Activated T-cell treated with anti-CD3 and anti-CD28 coated beads for 1 hour (primary cell): ENCODE measurements at regions not wholly inside any gene's neighbourhood (a gene's known extent, or its start where the extent isn't known, plus 50 kb on each side); places are given as distances from the start of the nearest gene placed in this dataset.
"Not testable (repeated sequence)": the region's sequence is repeated elsewhere in the genome, so short reads cannot be mapped to it uniquely, and the experiment has no call there.

Experiments used
- DNase-seq: peaks from one replicate; pipeline ENCODE4 v3.0.0-alpha.2; 2020; ENCODE audit warnings: low read depth

DNA sequence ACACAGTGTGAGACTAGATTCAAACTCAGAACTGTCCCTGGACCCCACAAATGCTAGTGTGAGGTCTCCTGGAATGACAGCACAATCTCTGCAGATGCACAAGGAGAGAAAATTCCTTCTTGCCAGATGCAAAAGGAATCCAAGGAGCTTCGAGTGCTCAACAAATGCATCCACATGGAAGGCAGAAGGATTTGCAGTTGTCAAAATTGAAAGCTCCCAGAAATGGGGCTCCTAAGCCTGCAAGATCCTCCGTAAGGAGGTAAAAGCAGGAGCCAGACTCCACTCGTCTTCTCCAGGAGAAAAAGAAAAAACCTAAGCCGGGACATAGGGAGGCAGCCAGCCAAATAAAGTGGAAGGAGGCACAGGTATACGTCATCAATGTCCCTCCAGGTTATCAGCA is 355.0 kb upstream of the KLHL29 start:
- DNase-seq, result no peak

DNA sequence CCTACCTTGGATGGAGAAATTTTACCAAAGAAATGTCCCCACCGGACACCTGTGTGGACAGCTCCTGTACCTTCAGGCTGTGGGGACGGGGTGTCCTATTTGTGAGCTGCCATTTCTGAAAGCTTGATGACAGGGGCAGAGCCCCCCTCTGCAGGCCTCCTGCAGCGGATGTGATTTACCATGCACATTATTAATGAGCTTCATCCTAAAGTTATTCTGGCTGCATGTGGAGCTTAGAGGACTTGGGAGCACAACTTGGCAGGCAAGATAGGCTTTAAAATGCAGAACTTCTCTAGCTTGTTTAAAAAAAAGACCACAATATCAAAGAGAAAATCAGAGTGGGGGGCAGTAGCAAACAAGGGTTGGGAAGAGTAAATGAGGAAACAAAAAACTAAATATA is 350.0 kb upstream of the KLHL29 start:
- no peak for DNase-seq

DNA sequence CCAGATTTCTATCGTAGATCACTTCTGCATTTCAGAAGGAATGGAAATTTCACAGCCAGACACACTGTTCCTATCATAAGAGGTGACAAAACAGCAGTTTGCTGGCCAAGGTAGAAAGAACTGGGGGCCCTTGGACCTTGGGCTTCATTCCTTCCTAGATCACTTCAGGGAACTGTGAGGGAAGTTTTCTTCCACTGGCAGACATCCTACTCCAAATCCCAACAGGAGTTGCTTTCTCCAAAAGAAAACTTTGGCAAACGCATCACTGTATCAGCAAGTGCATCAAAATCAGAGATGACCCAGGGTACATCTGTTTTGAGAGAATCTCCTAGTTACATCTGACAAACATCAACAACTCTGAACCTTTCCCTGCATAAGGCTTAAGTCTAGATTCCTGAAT is 348.4 kb upstream of the KLHL29 start:
- DNase-seq, result no peak

DNA sequence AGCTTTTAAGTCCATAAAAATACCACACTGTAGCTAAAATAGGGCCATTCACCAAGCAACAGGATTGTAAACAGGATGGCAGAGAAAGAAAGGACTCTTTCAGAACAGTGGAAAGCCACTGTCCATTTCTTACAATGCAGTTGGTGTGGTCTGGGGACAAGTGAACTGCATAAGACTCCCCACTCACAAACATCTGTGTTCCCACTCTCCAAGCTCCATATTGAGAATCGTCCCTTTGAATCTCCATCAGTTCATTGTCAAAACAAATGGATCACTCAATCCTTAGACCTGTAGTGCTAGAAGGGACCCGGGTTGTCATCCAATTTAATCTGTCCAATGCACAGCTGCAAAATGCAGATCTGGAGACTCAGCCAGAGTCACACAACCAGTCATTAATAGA is 347.4 kb upstream of the KLHL29 start:
- no peak for DNase-seq

DNA sequence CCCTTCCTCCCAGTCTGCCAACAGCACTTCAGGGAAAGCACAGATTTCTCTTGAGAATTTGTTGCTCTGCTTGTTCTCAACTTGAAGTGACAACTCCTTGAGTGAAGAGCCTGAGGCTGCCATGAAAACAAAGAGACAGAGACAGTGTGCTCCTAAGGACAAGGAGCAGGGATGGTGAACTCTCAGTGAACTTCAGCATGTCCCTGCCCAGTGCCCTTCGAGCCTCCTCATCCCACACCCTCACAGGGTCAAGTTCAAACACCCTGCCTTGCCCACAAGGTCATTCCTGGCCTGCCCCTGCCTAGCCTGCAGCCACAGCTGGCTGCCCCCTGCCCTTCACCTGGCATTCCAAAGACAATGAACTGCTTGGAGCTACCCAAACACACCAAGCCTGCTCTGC is 343.5 kb upstream of the KLHL29 start:
- no peak for DNase-seq

DNA sequence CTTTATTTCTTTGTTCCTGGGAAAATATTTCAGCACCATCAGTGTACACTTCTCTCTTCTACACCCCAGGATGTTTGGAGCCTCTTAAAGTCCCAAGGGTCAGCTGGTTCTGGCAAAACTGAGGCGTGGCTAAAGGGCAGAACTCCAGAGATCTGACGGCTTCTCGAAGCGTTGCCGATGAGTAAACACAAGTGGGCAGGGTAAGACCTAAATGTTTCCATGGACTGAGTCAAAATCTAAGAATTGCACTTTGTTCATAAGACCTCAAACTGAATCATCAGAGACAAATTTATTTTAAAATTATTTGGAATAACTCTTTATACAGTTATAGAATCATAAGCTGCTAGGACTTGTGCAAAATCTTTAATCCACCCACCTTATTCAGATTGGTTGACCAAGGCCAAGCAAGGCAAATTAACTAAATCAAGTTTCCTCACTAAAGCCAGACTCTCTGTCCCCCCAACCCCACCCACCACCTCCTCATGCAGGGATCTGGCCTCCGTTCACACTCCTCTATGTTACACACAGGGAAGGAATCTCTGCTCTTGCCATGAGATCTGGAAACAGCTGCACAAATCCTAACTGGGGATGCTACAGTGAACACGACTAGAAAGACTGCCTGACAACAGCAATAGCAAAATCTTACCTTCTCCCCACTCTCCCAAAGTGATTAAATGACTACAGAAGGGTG is 342.6 kb upstream of the KLHL29 start:
- no peak for DNase-seq

DNA sequence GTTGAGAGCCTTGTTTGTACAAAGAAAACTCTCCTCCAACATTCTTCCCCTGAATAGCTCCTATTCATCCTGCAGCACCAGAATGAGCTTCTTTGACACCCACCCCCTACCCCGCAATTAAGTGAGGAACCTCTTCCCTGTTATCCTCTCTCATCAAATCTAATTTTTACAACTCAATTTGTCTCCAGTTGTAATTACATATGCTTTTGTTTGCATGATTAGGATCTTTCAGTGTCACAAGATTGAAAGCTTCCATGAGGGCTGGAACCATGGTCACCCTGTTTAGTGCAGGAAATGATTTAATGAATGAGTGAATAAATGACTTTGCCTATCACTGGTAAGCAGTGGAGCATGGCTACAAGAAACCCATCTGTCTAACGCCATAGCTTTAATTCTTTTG is 334.6 kb upstream of the KLHL29 start:
- no peak for DNase-seq

DNA sequence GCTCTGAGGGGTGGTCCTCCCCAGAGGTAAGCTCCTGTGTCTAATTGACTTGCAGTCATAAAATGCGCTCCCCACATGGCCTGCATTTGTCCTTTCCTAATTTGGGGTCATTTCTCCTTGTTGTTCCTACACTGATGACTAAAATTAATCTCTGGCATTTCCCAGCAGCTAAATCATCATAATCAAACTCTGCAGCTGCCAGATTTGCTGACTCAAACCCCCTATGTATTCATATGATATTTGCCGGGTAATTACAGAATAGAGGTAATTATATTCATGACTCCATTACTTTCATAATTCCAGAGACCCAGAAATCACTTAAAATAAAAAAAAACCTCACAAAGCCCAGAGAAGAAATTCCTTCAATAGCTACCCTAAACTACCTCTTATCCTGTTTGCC is 331.4 kb upstream of the KLHL29 start:
- no peak for DNase-seq

DNA sequence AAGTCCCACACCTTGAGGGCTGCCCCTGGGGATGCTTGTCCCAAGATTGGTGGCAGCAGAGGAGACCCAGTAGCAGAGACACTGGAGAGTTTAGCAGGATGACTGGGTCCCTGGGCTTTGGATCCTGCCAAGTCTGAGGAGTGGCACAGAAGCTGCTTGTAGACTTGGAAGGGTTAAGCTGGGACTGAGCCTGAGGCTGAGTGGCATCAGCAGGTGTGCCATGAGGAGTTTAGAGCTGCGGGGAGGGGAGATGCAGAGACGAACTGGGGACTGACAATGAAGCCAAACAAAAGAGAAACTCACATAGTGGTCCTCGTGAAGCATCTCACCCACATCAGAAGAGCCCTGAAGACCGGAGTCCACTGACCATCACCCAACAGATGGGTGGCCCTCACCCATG is 329.7 kb upstream of the KLHL29 start:
- no peak for DNase-seq

DNA sequence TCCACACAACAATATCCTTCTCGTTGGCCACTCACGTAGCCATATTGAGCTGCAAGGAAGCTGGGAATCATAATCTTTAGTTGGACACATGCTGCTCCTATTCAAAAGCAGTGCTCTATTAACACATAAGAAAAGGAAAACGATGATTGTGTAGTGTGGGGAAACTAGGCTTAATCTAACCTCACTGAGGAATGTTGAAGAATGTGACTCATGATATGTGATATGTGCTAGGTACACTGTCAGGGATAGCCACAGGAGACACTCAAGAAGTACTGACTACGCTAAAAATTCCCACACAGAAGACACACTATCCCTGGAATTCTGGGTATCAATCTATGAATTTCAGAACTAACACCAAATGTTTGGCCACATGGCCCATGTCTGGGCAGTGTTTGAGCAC is 328.1 kb upstream of the KLHL29 start:
- DNase-seq, result not testable (repeated sequence)

DNA sequence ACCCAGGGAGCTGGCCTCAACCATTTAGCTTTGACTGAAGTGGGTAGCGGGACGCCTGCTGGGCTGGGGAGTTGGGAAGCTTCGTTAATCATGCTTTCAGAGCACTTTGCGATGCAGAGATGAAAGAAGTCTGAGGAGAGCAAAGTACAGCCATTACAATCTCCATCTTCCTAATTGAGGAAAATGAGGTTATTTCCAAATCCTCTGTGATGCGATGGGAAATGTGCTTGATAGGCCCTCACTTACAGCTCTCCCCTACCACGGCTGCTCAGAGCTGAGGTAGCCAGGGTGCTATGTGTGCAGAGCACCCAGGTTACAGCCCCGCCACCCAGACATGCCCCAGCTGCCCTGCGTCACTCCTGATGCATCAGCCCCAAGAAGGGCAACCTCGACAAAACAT is 326.5 kb upstream of the KLHL29 start:
- no peak for DNase-seq

DNA sequence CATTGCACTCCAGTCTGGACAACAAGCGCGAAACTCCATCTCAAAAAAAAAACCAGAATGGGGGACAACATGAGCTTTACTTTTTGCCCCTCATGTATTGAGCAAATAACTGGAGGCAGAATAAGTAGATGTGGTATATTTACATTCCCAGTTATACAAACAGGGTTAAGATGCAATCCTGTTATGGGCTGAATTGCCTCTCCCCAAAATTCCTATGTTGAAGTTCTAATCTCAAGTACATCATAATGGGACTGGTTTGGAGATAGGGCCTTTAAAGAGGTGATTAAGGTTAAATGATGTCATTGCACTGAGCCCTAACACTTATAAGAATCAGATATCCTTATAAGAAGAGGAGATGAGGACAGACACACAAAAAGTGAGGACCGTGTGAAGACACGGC is 319.8 kb upstream of the KLHL29 start:
- DNase-seq, result no peak

DNA sequence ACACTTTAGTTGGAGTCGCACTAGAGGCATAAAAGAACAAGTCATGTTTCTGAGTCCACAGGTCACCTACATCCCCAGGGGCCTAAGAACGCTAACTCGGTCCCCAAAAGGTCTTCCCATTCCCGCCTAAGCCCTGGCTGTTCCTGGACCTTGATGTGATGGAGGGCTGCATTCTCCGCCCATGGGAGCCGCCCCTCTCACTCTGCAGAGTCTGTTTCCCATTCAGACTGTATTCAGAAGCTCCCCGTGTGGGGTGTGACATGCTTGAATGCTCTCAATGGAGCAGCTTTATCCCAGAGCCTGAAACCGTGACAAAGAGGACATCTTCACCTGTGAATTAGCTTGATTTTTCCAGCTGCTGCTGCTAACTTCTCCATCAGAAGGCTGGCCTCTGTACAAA is 319.0 kb upstream of the KLHL29 start:
- DNase-seq, result no peak

DNA sequence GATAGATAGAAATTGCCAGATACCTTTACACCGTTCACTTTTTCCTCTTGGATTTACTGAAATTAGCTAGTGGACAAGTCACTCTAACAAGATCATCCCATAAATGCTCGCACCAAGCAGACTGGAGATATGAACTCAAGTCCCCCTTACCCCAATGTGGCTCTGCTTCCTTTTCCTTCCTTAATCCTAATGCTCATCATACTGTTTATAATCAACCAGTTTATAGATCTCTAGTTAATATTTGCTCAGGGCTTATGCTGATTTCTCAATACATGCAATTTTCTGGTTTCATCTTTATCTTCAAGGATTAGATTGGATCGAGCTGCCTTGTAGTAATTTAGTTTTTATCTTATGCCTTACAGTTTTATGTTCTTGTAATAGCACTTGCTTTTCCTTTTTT is 318.3 kb upstream of the KLHL29 start:
- DNase-seq, result no peak

DNA sequence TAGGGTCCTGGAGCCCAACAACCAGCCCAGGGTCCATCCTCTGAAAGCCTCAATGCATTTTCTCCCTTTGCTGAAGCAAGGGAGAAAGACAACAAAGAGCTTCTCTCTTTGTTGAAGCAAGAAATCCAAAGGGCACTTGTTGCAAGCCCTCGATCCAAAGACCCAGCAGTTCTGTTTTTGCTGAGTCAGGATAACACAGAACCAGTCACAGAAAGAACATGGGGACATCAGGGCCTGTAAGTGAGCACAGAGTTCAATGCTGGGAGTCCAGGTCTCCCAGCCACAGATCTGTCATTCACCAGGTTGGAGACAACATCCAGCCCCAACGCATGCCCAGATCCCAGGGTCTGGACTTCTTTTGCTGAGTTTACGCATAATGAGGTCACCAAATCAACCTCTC is 315.8 kb upstream of the KLHL29 start:
- no peak for DNase-seq

DNA sequence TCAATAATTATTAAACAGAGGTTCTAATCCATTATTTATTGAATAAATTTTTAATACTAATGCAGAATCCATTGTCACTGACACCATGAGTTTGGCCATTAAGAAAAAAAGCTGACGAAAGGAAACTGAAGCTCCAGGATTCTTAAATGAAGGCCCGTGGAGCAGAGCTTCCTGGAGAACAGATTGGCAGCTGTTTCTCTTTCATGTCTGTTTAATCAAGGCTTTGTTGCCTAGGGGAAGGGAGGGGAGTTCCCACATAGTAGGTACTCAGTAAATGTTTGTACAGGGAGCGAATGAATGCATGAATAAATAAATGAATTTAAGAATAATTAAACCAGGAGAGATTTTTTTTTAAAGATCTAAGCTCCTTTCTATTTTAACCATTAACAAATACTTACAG is 315.1 kb upstream of the KLHL29 start:
- DNase-seq, result no peak

DNA sequence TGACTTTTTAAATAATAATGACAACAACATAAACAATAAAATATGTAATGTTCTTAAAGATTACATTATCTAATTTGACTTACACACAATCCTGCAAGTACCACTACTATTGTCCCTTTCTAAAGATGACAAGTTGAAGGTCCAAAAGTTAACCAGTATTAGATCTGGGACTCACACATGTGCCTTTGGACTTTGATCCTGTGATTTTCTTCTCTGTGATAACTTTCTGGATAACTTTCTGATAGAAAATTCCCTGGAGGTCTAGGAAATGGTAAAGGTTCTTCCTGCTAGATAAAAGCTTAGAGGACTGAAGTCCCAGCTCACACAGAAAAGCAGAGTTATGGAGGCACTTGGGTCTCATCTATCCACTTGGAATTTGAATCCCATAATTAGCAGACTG is 311.9 kb upstream of the KLHL29 start:
- DNase-seq, result no peak

DNA sequence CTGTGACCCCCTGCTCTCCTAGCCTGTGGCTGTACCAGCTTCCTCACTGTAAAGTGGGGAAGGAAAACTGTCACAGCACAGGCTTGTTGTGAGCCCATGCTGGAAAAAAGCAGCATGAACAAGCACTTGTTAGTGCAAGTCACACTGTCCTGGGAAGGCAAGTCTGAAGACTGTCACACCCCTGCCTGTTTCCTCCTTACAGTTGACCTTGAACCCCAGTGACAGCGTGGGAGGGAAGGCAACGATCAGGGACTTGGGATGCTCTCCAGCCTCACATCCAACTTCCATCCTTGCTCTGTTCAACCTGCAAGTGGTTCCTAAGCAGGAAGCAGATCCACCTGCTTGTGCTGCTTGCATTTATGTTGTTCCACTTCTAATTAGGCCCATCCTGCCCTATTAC is 311.3 kb upstream of the KLHL29 start:
- DNase-seq, result no peak

DNA sequence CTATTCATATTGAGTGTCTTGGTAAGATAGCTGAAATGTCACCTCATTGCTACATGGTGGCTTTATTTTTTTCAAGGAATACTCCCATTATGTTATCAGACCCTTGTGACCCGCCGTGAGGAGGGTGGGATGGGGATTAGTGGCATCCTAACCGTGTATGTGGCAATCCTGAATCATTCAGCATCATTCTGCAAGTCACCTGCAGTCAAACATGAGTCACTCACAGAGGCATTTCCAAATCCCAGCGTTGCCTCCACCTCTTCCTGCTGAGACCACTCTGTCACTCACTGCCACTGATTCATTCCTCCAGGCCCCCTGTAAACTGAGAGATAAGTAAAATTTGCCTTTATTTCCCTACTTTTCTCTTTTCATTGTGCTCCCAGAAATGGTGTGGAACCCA is 307.4 kb upstream of the KLHL29 start:
- no peak for DNase-seq

DNA sequence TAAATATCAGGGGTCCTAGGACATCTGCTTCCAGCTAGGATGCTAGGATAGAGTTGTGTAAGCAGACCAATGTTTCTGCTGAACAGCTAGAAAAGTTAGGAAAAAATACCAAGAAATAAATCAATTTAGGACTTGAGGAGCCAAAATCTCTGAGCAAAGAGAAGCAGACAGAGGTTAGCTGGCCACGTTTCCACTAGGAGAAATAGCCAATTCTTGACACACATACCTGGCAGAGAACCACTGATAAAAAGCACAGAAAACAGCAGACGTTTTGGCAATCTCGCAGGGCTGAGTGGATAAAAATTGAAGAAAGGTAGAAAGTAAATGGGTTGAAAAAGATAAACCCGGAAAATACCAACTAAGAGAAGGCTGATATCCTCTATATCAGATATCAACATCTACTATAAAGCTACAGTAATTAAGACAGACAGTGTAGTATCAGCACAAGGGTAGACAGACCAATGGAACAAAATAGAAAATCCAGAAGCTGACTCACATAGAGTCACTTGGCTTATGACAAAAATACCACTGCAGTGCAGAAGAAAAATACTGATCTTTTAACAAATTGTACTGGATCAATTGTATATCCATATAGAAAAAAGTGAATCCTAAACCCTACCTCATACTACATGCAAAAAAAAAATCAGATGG is 306.1 kb upstream of the KLHL29 start:
- no peak for DNase-seq

DNA sequence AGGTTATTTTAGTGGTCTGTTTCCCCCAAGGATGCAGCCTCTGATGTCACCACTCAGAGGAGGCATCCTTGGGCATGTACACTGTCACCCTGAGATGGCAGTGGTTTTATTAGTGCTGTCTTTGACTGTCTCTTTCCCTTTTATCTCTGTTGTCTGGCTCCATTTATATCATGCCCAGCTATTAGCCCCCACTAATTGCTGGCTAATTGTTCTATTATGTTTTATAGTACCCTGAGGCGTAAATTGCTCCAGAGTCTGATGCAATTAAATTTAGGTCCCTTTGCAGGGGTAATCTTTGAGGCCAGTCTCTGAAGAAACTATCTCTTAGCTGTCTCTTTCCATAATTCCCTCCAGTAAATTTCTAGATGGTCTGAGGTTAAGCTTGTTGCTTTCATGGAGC is 301.0 kb upstream of the KLHL29 start:
- no peak for DNase-seq

DNA sequence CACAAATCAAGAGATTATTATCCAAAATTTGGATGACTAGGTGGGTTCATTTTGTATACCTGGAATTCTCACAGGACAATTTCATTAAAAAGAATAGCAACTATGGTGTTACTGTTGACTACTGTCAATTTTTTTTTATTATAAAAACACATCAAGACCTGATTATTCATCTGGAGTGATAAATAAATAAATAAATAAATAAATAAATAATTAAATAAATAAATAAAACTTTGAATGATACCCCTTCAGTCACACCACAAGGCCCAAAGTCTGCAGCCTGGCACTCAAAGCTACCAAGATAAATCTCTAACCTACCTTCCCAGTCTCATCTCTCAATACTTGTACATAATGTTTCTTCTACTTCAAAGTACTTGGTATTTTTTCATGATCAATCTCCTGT is 294.0 kb upstream of the KLHL29 start:
- DNase-seq, result no peak

DNA sequence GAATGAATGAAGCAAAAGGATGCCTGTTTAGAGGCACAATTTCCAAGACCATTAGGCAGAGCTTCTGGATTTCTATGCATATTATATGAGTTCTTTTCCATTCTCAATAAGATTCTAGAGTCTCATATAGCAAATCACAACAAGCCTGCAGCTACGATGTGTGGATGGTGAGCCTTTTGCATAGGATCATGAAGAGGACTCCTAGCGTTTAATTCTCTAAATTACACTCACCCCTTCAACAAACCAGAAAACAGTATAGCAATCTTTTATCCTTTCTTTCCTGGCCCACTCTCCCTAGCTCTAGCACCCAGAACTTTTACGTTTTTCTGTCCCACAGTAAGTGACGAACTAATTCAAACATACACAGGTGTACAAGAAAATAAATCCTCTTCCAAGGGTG is 293.1 kb upstream of the KLHL29 start:
- no peak for DNase-seq

DNA sequence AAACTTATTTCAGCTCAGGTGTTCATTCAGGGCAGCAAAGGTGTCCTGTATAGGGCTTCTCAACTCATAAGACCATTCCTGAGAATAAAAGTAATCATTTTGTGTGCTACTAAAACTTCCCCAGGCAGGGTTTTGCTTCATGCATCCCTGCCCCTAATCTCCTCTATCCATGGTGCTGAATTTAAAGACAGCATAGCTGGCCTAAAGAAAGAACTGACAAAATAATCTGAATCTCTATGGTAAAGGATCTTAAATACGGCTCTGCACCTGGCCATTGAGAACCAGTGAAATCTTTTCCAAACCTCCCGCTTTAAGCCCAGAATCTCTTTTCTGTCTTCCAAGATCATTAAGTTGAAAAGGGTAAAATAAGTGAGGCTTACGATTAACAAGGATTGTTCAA is 292.1 kb upstream of the KLHL29 start:
- DNase-seq, result no peak
